ENCODE measurements at regions not wholly inside any gene's neighbourhood (a gene's known extent, or its start where the extent isn't known, plus 50 kb on each side); places are given as distances from the start of the nearest gene placed in this dataset.

GRCh38 chr5:93245226-93245625, 335.8 kb downstream of the NR2F1-AS1 start:
- DNase-seq (ENCODE audit: low spot score), result no peak
- ChIA-PET POLR2A (no interaction called here), CTCF (no interaction called here)
- Mint-ChIP-seq H3K9me3 (no peaks in the 10 kb centered on the region), H3K4me3 (no peak overlapping the region), H3K27me3 (ENCODE audit: low read depth) (peaks cover 76% of the 10 kb centered on the region), H3K4me1 (peaks cover 21% of the 10 kb centered on the region), H3K27ac (no peak overlapping the region), H3K36me3 (no peaks in the 10 kb centered on the region)
- ATAC-seq, result no peak
- TF ChIP-seq NR2C2 (CRISPR knock-in tag; IDR thresholded peaks at IDR 0.05) (no peak), ATF2 (CRISPR knock-in tag; IDR thresholded peaks at IDR 0.05; ENCODE audit: borderline replicate concordance, low read depth) (no peak), OVOL2 (CRISPR knock-in tag; IDR thresholded peaks at IDR 0.05; ENCODE audit: borderline replicate concordance) (no peak), KAT7 (CRISPR knock-in tag; IDR thresholded peaks at IDR 0.05; ENCODE audit: borderline replicate concordance) (no peak), ERG (CRISPR knock-in tag; IDR thresholded peaks at IDR 0.05) (no peak), FOXP1 (CRISPR knock-in tag; IDR thresholded peaks at IDR 0.05; ENCODE audit: borderline replicate concordance) (no peak)

- POLR2A ChIA-PET, result no interaction called here
- TF ChIP-seq ATF3 (CRISPR knock-in tag; conservative IDR thresholded peaks at IDR 0.05) (no peak), ZNF416 (CRISPR knock-in tag; IDR thresholded peaks at IDR 0.05) (no peak), ATF6 (CRISPR knock-in tag; IDR thresholded peaks at IDR 0.05) (no peak), AFF4 (CRISPR knock-in tag; IDR thresholded peaks at IDR 0.05; ENCODE audit: borderline replicate concordance) (no peak), ZNF425 (CRISPR knock-in tag; conservative IDR thresholded peaks at IDR 0.05) (no peak), ZNF512 (CRISPR knock-in tag; IDR thresholded peaks at IDR 0.05; ENCODE audit: borderline replicate concordance) (no peak), ZNF219 (CRISPR knock-in tag; IDR thresholded peaks at IDR 0.05; ENCODE audit: borderline replicate concordance) (no peak), RELA (CRISPR knock-in tag; IDR thresholded peaks at IDR 0.05; ENCODE audit: borderline replicate concordance) (no peak), ZBTB43 (CRISPR knock-in tag; IDR thresholded peaks at IDR 0.05) (no peak), SP1 (CRISPR knock-in tag; conservative IDR thresholded peaks at IDR 0.05) (no peak), EMX1 (CRISPR knock-in tag; IDR thresholded peaks at IDR 0.05) (no peak), FOXP1 (CRISPR knock-in tag; IDR thresholded peaks at IDR 0.05; ENCODE audit: borderline replicate concordance) (no peak)
- Mint-ChIP-seq H3K36me3 (no peaks in the 10 kb centered on the region), H3K4me1 (peaks cover 21% of the 10 kb centered on the region), H3K9me3 (no peaks in the 10 kb centered on the region), H3K4me3 (no peak overlapping the region), H3K27me3 (ENCODE audit: low read depth) (peaks cover 61% of the 10 kb centered on the region), H3K27ac (no peak overlapping the region)
- DNase-seq (ENCODE audit: low spot score), result no peak
- no peak for ATAC-seq
- CTCF ChIA-PET, result interaction anchor here (1.2 kb wide), 1 partner anchor 16 kb away, joined by 3 read pairs; no protein-coding TSS in a partner anchor
These were observed 337.5 kb downstream of the NR2F1-AS1 start for GRCh38 chr5:93243481-93243880.
